GM21576 (cell line): ENCODE measurements at regions not wholly inside any gene's neighbourhood (a gene's known extent, or its start where the extent isn't known, plus 50 kb on each side); places are given as distances from the start of the nearest gene placed in this dataset.
"Not testable (repeated sequence)": the region's sequence is repeated elsewhere in the genome, so short reads cannot be mapped to it uniquely, and the experiment has no call there.

Experiments used
- ATAC-seq: cut with Tn5 transposase; IDR thresholded peaks from one replicate; pipeline ENCODE4 v1.9.1; 2021; ENCODE audit warnings: mild to moderate bottlenecking, moderate library complexity; ENCODE audit not compliant: unreplicated experiment

DNA sequence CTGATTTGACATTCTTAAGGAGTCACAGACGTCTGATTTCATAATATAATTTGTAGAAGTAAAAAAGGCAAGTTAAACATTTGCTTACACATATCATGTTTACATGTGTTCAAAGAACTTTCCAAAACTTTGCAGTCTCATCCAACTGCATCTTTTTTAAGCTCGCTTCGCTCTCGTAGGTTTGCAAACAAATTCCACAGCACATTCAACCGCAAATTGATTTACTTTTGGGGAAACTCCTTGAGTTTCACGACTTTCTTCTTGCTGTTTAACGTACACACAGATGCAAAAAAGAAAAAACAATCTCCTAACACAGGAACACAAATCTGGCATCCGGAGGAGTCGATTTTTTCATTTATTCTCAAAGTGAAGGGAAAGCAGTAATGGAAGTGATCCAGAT is 1149.5 kb downstream of the VRK1 start:
- no peak for ATAC-seq

DNA sequence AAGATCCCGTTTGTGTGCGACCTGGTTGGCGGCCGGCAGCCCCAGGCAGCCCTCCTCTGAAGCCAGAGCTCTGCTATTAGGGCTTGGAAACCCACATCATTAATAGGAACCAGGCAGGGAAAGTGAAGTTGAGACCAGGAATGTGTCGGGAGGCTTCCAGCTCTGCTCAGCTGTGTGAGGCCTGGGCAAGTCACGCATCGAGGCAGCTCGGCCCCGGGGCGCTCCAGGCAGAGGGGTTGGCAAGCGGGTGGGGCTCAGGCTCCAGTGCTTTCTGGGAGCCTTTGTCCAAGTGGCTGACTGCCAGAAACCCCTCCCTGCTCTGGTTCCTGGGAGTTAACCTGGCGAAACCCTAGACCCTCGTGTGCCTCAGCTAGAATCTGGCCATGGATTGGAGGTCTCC is 1151.7 kb downstream of the VRK1 start:
- no peak for ATAC-seq

DNA sequence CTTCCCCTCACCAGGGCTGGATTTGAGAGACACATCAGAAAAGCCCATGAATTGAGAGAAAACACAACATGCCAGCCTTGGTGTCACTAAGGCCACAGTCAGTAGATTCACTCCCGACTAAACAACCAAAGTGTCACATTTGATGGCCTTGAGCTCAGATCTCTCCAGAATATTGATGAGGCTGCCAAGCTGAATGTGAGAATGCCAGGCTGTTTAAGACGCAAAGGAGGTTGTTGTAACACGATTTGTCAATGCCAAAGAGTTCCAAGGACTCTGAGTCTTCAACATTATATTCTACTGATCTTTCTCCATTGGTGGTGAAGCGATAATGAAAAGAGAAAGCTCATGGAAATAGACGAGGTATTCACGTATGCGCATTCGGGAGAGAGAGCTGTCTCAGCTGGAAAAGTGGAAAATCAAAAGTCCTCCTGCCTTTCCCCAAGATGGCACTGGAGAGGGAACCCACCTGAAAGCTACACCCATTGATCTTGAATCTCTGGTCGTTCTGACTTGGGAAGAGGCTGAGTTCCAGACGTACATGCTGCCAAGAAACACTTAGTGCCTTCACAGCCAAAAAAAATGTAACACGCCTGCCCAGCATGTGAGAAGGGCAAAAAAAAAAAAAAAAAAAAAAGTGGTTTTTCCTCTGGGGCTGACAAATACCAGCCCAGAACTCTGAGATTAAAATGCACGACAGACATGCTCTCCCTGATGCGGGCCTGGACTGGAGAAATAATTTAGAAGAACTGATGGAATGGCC is 1159.6 kb downstream of the VRK1 start:
- no peak for ATAC-seq

DNA sequence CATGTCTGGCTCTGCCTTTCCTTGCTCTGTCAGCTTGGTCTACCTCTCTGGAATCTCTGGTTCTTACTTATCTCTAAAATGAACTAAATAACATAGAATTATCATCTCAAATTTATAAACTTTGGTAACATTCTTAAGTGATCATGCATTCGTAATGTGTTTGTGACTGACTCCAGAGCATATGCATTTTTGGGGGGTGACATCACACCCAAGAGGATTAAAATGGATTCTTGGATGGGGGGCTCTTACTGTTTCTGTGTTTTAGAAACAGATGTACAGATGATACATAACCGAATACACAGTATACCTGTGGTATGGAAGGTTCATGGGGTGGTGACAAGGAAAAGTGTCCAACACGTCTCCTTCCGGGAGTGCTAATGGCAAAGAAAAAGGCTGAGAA is 1162.1 kb downstream of the VRK1 start:
- no peak for ATAC-seq

DNA sequence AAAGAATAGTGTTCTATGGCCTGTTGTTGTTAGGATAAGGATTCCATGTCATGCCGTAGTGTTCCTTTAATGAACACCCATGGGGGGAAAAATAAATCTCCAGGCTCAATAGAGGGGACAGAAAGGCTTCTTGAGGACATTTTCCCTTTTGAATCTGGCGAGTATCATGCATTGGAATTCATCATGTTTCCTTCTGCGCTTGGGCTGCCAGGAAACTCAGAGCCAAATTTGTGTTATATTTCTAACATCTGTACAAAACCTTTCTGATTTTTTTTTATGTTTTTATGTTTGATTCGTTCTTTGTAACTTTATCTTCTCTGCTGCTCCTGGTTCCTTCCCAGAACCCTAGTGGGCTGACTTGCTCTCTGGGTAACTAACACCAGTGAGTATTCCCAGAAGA is 1163.3 kb downstream of the VRK1 start:
- no peak for ATAC-seq

DNA sequence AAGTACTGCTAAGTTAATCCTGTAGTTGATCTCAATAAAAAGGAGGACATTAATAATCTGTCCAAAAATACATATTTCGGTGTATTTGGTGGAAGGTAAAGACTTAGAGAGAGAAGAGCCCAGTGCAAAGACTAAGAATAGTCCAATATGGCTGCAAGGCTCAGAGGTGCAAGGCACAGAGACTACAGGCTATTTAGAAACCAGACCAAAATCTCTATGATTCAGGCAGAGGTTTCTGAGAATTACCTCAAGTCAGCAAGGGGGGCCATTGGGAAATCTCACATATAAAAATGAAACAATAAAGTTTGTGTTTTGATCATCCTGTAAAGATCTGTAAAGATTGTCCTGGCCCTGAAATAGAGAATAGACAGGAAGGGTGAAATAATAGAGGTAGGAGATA is 1173.0 kb downstream of the VRK1 start:
- no peak for ATAC-seq

DNA sequence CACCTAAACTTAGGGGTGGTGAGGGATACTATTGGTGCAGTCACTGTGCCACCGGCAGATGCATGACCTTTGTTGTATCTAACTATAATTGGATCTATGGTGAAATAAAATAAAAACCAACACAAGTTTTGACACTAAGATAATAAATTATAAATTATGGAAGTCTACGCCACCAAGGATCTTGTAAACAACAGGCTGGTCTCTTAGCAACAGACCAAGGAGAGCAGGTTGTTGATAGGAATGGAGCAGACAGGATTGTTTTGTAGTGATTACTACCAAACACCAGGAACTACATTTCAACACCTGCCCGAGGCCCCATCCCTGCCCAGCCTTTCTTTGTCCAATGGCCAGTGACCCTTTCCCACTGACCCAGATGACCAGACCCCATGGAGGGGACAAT is 1178.0 kb downstream of the VRK1 start:
- no peak for ATAC-seq

DNA sequence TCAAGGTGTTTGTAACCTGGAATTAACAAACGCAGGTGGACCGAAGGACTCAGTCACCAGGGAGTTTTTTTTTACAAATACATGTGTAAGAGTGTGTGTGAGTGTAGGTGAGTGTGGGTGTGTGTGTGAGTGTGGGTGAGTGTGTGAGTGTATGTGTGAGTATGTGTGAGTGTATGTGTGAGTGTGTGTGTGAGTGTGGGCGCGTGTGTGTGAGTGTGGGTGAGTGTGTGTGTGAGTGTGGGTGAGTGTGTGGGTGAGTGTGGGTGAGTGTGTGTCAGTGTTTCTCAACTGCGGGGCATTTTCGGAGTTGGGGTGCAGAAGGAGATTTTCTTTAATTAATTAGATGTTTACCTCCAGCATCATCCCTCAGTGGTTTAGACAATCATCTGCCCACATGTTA is 1178.8 kb downstream of the VRK1 start:
- ATAC-seq: no peak

DNA sequence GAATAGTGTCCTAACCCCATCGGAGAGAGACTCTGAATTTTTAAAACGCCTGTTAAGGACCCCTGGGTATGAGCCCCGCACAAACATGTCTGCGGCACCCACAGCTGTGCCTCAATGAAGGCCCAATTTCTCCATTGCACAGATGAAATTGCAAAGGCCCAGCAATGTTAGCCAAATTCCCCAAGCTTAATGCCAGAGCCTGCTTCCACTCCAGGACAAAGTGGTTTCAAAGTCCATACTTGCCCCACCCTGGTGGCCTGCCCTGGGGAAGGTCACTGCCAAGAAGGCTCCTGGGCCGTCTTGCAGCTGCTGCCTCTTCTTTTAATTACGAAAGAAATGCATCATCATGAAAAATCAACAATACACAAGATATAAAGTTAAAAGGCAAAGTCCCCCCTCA is 1179.7 kb downstream of the VRK1 start:
- no peak for ATAC-seq

DNA sequence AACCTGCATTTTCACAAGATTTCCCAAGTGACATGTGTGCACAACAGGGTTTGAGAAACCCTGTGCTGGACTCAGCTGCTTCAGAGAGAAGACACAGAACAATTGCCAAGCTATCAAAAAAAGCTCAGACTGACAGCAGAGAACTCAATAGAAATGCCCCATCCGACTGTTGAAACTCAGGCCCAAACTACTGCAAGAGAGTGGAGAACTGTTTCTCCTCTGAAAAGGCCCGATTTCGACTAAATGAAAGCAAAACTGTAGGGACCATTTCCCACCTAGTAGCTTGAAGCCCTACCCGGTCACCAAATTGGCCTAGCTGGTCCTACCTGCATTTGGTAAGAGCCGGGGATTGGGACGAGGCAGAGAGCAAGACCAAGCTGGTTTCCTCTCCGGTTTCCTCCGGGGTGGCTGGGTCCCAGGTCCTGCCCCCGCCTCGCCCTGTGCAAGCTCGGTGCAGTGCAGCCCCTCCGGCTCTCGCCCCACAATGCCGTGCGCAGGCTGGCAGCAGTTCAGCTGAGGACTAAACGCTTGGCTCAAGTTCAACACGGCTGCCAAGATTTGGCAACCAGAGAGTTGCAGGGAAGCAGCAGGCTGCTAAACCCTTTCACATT is 1180.6 kb downstream of the VRK1 start:
- no peak for ATAC-seq

DNA sequence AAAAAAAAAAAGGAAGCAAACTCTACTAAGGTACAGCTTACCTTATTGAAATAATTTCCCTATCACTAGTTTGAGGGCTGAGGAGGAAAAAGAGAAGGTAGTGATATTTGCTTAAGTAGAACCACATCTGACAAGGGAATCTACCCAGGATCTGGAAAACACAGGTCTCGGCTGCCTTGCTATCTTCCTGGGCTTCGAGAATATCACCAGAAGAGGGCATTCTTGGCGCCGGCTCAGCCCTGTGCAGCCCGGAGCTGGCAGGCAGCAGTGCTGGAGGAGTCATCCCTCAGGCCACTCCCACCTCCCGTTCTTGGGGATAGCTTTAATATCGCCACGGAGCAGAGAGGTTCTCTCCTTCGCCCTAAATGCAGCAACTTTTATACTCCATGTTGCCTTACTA is 1181.2 kb downstream of the VRK1 start:
- no peak for ATAC-seq

DNA sequence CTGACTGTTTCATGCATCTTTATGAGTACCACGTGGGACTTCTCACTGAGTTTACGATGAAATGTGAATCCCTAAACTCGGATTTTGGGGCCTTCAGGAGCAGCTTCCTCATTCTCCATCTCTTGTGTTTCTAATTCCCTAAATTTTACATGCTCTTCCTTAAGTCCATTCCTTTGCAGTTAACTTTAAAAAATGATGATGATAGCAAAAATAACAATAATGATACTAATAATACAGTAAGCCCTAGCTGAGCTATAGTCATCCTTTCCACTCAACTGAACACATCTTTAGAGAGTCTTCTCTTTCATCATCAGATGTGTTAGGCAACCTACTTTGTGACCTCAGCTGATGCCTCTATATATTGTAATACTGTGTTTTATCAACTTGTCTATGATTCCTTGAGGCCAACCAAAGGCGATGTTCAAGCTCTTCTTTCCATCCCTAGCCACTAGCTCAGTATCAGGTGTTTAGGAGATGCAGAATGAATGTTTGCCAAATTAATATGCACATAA is 1196.4 kb downstream of the VRK1 start:
- ATAC-seq: no peak

DNA sequence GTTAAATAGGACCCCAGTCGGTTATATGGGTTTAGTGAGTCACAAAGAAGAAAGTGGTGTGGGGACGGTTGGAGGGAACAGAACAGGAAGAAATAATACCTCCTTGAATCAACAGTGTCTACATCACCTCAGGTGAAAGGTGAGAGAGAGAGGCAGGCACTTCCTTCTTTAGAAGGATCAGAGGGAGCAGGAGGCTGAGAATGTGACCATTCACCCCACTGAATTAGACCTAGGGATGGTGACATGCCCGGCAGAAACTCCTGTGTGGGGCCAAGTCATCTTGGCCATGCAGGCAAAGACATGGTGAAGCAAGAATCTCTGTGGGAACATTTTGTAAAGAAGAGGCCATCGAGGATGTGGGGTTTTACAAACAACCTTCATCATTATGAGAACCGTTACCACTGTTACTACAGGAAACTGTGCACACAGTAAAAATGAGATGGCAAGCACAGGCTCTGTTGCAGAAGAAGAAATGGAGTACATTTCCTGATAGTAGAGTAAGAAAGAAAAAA is 1196.9 kb downstream of the VRK1 start:
- ATAC-seq: no peak

DNA sequence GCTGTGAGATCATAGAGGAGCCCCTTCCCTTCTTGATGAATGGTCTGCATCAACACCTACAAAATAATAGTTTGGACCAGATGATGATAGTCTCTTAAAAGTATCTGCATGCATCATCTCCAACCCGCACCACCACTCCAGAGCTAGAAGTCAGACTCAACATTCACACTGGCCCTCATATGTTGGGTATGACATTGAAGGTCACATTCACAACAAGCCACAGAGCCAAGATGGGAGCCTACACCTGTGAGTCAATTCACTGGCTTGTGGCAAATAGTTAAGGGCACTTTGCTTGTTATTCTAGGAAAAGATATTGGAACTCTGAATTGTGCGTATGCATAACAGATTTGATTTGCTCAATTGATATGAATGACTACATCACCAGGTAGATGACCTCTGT is 1197.9 kb downstream of the VRK1 start:
- ATAC-seq: no peak

DNA sequence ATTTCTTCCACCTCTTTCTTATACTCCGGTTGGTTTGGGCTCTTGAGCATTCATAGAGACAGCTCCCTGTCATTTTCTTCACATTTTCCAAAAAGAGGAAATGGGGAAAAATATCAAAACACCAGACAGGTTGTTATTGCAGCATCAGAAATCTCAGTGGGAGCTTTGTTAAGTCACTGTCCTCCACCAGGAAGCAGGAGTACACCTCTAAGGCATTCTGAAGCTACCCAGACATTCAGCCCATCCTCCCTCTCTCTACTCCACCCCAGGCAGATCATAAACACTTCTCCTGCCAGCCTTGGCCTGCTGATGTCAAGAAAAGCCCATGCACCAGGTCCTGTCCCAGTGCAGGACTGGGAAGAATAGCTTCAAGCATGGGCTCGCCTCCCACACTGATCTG is 1198.3 kb downstream of the VRK1 start:
- ATAC-seq: no peak

DNA sequence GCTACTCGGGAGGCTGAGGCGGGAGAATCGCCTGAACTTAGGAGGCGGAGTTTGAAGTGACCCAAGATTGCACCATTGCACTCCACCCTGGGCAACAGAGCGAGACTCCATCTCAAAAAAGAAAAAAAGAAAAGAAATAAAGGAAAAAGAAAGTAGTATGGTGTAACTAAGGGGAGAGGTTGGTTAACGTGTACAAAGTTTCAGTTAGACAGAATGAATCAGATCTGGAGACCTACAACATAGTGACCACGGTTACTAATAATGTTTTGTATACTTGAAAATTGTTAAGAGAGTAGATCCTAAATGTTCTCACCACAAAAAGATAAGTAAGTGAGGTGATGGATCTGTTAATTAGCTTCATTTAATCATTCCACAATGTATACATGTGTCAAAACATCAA is 1208.8 kb downstream of the VRK1 start:
- ATAC-seq: no peak

DNA sequence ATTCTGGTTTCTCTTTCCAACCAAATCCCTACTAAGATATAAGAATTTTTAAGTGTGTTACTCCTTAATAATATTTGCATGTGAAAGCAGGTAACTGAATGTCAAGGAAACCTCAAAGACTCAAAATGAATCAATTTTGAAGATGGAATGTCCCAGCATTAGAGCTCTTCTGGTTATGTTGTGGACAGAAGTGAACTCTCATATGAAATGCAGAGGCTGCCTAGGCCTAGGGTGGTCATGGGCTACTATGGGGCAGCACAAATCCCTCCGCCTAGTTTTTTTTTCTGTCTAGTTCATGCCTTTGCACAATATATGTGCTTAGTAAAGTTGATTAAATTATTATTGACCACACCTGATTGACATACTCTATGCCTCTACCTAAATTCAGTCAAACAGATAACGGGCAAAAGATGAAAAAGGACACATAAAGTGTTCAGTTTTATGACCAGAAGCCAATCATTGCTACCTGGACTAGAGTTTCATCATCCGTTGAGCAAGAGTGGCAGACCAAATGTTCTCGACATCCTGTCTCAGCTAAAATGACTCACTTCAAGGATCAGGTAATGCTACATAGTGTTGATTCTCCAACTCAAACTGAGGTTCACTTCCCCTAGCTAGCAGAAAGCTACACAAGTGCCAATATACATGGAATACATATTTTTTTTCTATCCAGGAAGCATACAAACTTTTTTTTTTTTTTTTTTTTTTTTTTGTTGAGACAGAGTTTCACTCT is 1211.4 kb downstream of the VRK1 start:
- no peak for ATAC-seq

DNA sequence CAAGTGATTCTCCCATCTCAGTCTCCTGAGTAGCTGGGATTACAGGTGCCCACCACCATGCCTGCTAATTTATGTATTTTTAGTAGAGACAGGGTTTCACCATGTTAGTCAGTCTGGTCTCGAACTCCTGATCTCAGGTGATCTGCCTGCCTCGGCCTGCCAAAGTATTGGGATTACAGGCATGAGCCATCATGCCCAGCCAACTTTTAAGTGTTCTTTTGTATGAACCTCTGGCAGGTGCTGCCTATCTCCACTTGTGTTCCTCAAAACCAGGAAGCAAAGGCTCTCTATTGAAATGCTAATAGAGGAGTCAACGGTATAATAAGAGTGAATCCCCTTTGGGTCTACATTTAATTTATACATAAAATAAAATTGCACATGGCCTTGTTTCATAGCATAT is 1212.0 kb downstream of the VRK1 start:
- not testable (repeated sequence) for ATAC-seq

DNA sequence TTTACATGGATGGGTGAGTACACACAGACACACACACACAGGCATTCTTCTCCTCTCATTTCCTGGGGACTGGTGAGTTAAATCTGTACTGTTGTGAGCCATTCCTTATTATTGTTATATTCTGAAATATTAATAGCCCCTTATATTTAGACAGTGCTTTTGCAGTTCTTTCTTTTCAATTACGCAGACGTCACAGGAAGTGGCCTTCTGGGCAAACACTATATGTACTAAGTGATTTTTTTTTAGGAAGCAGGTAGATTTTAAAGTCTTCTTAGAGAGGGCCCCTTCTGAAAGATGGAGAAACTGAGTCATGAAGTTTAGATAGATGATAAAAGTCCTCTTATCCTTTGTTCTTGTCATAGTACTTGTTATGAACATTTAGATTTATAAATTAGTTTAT is 1213.6 kb downstream of the VRK1 start:
- no peak for ATAC-seq

DNA sequence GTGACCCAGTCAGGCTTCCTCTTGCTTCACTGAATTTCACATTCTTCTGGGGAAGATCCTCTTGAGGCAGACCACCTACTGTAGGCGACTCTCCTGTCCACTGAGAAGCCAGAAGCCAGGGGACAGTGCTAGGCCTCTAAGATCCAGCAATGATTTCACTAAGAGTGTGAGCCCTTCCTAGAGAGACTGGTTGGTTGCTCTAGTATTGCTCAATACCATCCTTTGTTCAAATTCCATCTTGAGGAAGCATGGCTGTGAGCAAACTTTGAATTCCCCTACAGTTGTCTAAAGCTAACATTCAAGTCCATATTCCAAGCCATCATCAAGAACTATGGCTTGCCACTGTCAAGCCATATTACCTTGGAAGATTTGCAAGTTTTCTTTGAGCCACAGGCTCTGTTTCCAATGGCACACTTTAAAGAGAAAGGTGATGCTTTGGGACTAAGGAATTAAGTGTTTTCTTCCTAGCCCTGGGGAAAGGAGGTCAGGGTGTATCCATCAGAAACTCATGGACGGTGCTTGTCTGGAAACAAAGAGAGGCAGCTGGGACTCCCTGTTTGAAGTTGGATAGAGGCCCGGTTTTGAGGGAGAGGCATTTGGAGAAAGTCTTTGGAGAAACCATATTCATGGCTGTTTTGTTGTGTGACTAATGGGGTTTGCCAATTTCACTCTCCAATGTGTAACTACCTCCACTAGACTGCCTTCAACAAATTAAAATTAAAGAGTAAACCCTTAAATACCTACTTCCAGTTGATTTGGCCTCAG is 1217.9 kb downstream of the VRK1 start:
- ATAC-seq: no peak

DNA sequence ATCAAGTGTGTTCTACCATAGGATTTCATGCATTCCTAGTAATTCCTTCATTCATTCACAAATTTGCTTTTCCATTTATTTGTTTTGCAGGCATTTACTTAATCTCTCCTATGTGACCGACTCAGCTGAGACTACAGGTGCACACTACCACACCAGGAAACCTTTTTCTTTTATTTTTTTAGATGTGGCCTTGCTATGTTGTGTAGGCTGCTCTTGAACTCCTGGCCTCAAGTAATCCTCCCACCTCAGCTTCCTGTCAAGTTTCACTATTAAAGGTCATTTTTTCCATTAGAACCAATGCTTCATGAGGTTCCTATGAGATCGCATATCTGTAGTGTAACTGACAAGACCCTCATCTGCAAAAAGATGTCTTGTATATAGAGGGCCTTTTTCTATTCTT is 1218.7 kb downstream of the VRK1 start:
- no peak for ATAC-seq
